ENCODE measurements at regions not wholly inside any gene's neighbourhood (a gene's known extent, or its start where the extent isn't known, plus 50 kb on each side); places are given as distances from the start of the nearest gene placed in this dataset.

- no TSS peak for BruUV-seq (replicated peaks)
- H3K79me2 ChIP-seq (ENCODE audit: low read depth) = no peaks in the 10 kb centered on the region
- H3K9me2 ChIP-seq (ENCODE audit: insufficient read depth) = no peaks in the 10 kb centered on the region
- TF ChIP-seq EZH2 (IDR thresholded peaks at IDR 0.05; ENCODE audit: low read depth) = no peak
- no peak for TF ChIP-seq CTCF (conservative IDR thresholded peaks at IDR 0.05)
- H3K4me1 ChIP-seq (replicated peaks; ENCODE audit: insufficient read depth) = no peaks in the 10 kb centered on the region
- H3K9me3 ChIP-seq (ENCODE audit: insufficient read depth, low read depth) = no peaks in the 10 kb centered on the region
- ChIA-PET POLR2A (ENCODE audit: unreplicated experiment) (no interaction called here), CTCF (no interaction called here)
- H3K27ac ChIP-seq = no peak overlapping the region
- H3K4me2 ChIP-seq = no peak overlapping the region
- H4K20me1 ChIP-seq (ENCODE audit: insufficient read depth) = no peaks in the 10 kb centered on the region
- intact Hi-C loops (cut with micrococcal nuclease; ENCODE audit: unreplicated experiment) = no loop called here
- H3K4me3 ChIP-seq = no peak overlapping the region
- DNase-seq = no peak
- H3K36me3 ChIP-seq (ENCODE audit: low read depth) = no peaks in the 10 kb centered on the region
- no peak overlapping the region for H2AFZ ChIP-seq
- no peaks in the 10 kb centered on the region for H3F3A ChIP-seq (ENCODE audit: insufficient read depth, low read depth)
- no peaks in the 10 kb centered on the region for H3K27me3 ChIP-seq (ENCODE audit: insufficient read depth, low read depth)
Measured at GRCh38 chr3:59677747-59678702, 628.2 kb upstream of the CFAP20DC start.

DNA sequence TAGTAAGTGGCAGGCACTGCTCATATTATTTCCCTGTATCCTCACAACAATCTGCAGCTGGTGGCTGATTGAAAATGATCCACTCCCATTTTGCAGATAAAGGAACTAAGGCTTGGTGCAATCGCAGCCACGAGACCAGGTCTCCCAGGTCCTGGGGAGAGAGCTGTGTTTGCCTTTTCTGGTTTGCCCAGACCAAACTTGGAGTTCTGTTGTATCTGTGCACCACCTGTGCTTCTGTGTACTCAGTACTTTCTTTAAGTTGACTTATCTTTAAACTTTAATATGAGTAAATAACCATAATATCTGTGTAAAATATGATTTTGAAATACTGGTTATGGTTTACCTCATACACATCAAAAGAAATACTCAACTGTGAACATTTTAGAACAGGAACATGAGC is 625.7 kb upstream of the CFAP20DC start:
- Histone ChIP-seq H3K9me2 (ENCODE audit: insufficient read depth) (no peaks in the 10 kb centered on the region), H4K20me1 (ENCODE audit: insufficient read depth) (no peaks in the 10 kb centered on the region), H2AFZ (no peak overlapping the region), H3F3A (ENCODE audit: insufficient read depth, low read depth) (no peaks in the 10 kb centered on the region), H3K4me1 (replicated peaks; ENCODE audit: insufficient read depth) (no peaks in the 10 kb centered on the region), H3K4me2 (no peak overlapping the region), H3K9me3 (ENCODE audit: insufficient read depth, low read depth) (no peaks in the 10 kb centered on the region), H3K27me3 (ENCODE audit: insufficient read depth, low read depth) (no peaks in the 10 kb centered on the region), H3K4me3 (no peak overlapping the region), H3K79me2 (ENCODE audit: low read depth) (no peaks in the 10 kb centered on the region), H3K36me3 (ENCODE audit: low read depth) (no peaks in the 10 kb centered on the region), H3K27ac (no peak overlapping the region)
- intact Hi-C loops (cut with micrococcal nuclease; ENCODE audit: unreplicated experiment) = no loop called here
- no TSS peak for BruUV-seq (replicated peaks)
- DNase-seq = no peak
- ChIA-PET CTCF (no interaction called here), POLR2A (ENCODE audit: unreplicated experiment) (no interaction called here)
- TF ChIP-seq CTCF (conservative IDR thresholded peaks at IDR 0.05) = no peak
- no peak for TF ChIP-seq EZH2 (IDR thresholded peaks at IDR 0.05; ENCODE audit: low read depth)

GRCh38 chr3:59663076-59663850 is 613.4 kb upstream of the CFAP20DC start:
- Histone ChIP-seq H3K36me3 (ENCODE audit: low read depth) (no peaks in the 10 kb centered on the region), H3F3A (ENCODE audit: insufficient read depth, low read depth) (peaks cover 12% of the 10 kb centered on the region; the same call in 1 of the 2 replicates), H3K9me3 (ENCODE audit: insufficient read depth, low read depth) (no peaks in the 10 kb centered on the region), H3K79me2 (ENCODE audit: low read depth) (no peaks in the 10 kb centered on the region), H3K27ac (no peak overlapping the region), H3K4me1 (replicated peaks; ENCODE audit: insufficient read depth) (peaks cover 26% of the 10 kb centered on the region), H3K4me3 (no peak overlapping the region), H3K27me3 (ENCODE audit: insufficient read depth, low read depth) (no peaks in the 10 kb centered on the region), H3K4me2 (peak overlapping the region; percentile 48), H2AFZ (no peak overlapping the region), H3K9me2 (ENCODE audit: insufficient read depth) (no peaks in the 10 kb centered on the region), H4K20me1 (ENCODE audit: insufficient read depth) (no peaks in the 10 kb centered on the region)
- DNase-seq = no peak
- no peak for TF ChIP-seq CTCF (conservative IDR thresholded peaks at IDR 0.05)
- no peak for TF ChIP-seq EZH2 (IDR thresholded peaks at IDR 0.05; ENCODE audit: low read depth)
- no TSS peak for BruUV-seq (replicated peaks)
- ChIA-PET CTCF (interaction anchor here (0.7 kb wide), 1 partner anchor 27 kb away, joined by 12 read pairs; no protein-coding TSS in a partner anchor), POLR2A (ENCODE audit: unreplicated experiment) (no interaction called here)
- intact Hi-C loops (cut with micrococcal nuclease; ENCODE audit: unreplicated experiment) = no loop called here

All from PC-9 (cell line).